Heart left ventricle (tissue), 16 donors: ENCODE measurements at regions not wholly inside any gene's neighbourhood (a gene's known extent, or its start where the extent isn't known, plus 50 kb on each side); places are given as distances from the start of the nearest gene placed in this dataset.

Experiments
- ATAC-seq, 4 donors: fragments of 200-7000 bp; cut with Tn5 transposase; one replicate each; pipeline ENCODE4 v1.9.1; 2020 to 2022; ENCODE audit warnings: moderate library complexity in 4 of 4, mild to moderate bottlenecking in 3 of 4, moderate number of reproducible peaks in 1 of 4
- DNase-seq, 5 donors: peaks; one replicate each; pipeline ENCODE4 v3.0.0-alpha.2; 2020
- H3K27ac ChIP-seq, 12 donors: fragments of 200-600 bp; sonication (generic) in 4 of 12; one replicate each; pipeline versions ENCODE4 v1.5.0 to v1.8.0; 2016 to 2022; ENCODE audit warnings: mild to moderate bottlenecking in 2 of 12
- H3K27me3 ChIP-seq, 9 donors: fragments of 200-600 bp; sonication (generic) in 2 of 9; one replicate each; pipeline versions ENCODE4 v1.5.1 to v1.8.0; 2016 to 2022; ENCODE audit warnings: mild to moderate bottlenecking in 3 of 9
- H3K36me3 ChIP-seq, 9 donors: fragments of 200-600 bp; sonication (generic) in 2 of 9; one replicate each; pipeline versions ENCODE4 v1.5.0 to v1.8.0; 2018 to 2022; ENCODE audit warnings: mild to moderate bottlenecking in 2 of 9
- H3K4me1 ChIP-seq, 12 donors: fragments of 200-600 bp; sonication (generic) in 4 of 12; one replicate each; pipeline versions ENCODE4 v1.5.0 to v1.8.0; 2016 to 2022; ENCODE audit warnings: mild to moderate bottlenecking in 3 of 12
- H3K4me3 ChIP-seq, 12 donors: fragments of 200-600 bp; sonication (generic) in 4 of 12; one replicate each; pipeline versions ENCODE4 v1.5.0 to v1.8.0; 2017 to 2022; ENCODE audit warnings: mild to moderate bottlenecking in 9 of 12, moderate library complexity in 4 of 12
- H3K9me3 ChIP-seq, 12 donors: fragments of 200-600 bp; sonication (generic) in 4 of 12; one replicate each; pipeline versions ENCODE4 v1.5.0 to v1.8.0; 2016 to 2022; ENCODE audit warnings: mild to moderate bottlenecking in 1 of 12
- CTCF ChIP-seq, 12 donors: fragments of 200-600 bp; sonication (generic) in 4 of 12; IDR thresholded peaks; one replicate each; pipeline versions ENCODE4 v1.5.0 to v1.8.0; 2018 to 2022; ENCODE audit warnings: antibody characterized with exemption in 12 of 12, mild to moderate bottlenecking in 5 of 12
- POLR2A ChIP-seq, 2 donors: fragments of 450-650 bp; IDR thresholded peaks; one replicate each; pipeline ENCODE4 v1.6.1; 2017; ENCODE audit warnings: antibody characterized with exemption in 2 of 2, mild to moderate bottlenecking in 2 of 2, moderate library complexity in 2 of 2
- WGBS, 4 donors: extraction: QIAGEN DNeasy Blood & Tissue Kit in 2 of 4; methylation state at CpG; one replicate each; pipeline versions ENCODE4 v1.1.5 to v1.1.7; 2013 to 2018; 5-methylcytosine and 5-hydroxymethylcytosine counted together
- intact Hi-C, 10 donors: fragments of 100-400 bp; cut with DNase I; formaldehyde crosslinking; loops; one replicate each; pipeline versions ENCODE4 v1.11.1 to v1.14.2; 2022
- donor health status: ischemic (EF 13 %, LVEDD 7.1; RV severe dilation, severe dysfunction).
- donor health status: healthy with polysubstance abuse.
- donor health status: DM: no; HTN: yes; CAD: no.
- donor health status: DM: no; HTN: no; CAD: no.
- donor health status: ischemic (EF 25% LVEDD 6.9; RV normal size, moderate dysfunction).
- donor health status: ischemic (EF 25% LVEDD 5.7; RV mildly dilated, moderate dysfunction).
- donor health status: healthy.
- donor health status: DM: yes; HTN: yes; CAD: no.
- donor health status: ischemic (EF 35%, LVEDD 5.7; RV mildly dilated, moderate dysfunction).
- donor health status: nonischemic (EF 11% LVEDD 7.7; RV severe dilation, severe dysfunction).
- donor health status: DM: yes; HTN: yes; CAD: no.
- donor health status: PGD.
- donor health status: ischemic (EF 29% LVEDD 5.4; RV normal size, mild dysfunction).
- donor health status: nonischemic (EF 23%, LVEDD 6.1; RV moderate dilation, normal function).

GRCh38 chr12:42812871-42813270 lies 223.3 kb upstream of the PRICKLE1 start:
- no peak for TF ChIP-seq POLR2A (IDR thresholded peaks at IDR 0.05)
- TF ChIP-seq CTCF (IDR thresholded peaks at IDR 0.05) = no peak
- ATAC-seq (no peak), DNase-seq (no peak)
- WGBS, 4 donors = 81 to 91% (median 86%) methylated on average over 3 of the region's 3 CpGs
- no peak overlapping the region for H3K27ac ChIP-seq
- H3K4me3 ChIP-seq = no peak overlapping the region
- no peaks in the 10 kb centered on the region for H3K9me3 ChIP-seq
- intact Hi-C loops = no loop called here
- no peaks in the 10 kb centered on the region for H3K36me3 ChIP-seq
- no peaks in the 10 kb centered on the region for H3K4me1 ChIP-seq
- H3K27me3 ChIP-seq = no peaks in the 10 kb centered on the region

GRCh38 chr12:42812086-42812485 lies 222.5 kb upstream of the PRICKLE1 start:
- H3K27ac ChIP-seq = no peak overlapping the region
- H3K4me1 ChIP-seq = no peaks in the 10 kb centered on the region
- no peaks in the 10 kb centered on the region for H3K36me3 ChIP-seq
- no peak for DNase-seq
- H3K9me3 ChIP-seq = no peaks in the 10 kb centered on the region
- intact Hi-C loops = no loop called here
- no peaks in the 10 kb centered on the region for H3K27me3 ChIP-seq
- no peak overlapping the region for H3K4me3 ChIP-seq
- no peak for ATAC-seq
- TF ChIP-seq CTCF (IDR thresholded peaks at IDR 0.05) = no peak
- no peak for TF ChIP-seq POLR2A (IDR thresholded peaks at IDR 0.05)

GRCh38 chr12:42810006-42810405 lies 220.5 kb upstream of the PRICKLE1 start:
- ATAC-seq = no peak

GRCh38 chr12:42809226-42809625 lies 219.7 kb upstream of the PRICKLE1 start:
- no peaks in the 10 kb centered on the region for H3K4me1 ChIP-seq
- H3K9me3 ChIP-seq = no peaks in the 10 kb centered on the region
- H3K27me3 ChIP-seq = no peaks in the 10 kb centered on the region
- DNase-seq = no peak
- TF ChIP-seq CTCF (IDR thresholded peaks at IDR 0.05) (no peak), POLR2A (IDR thresholded peaks at IDR 0.05) (no peak)
- H3K27ac ChIP-seq = no peak overlapping the region
- WGBS, 4 donors = 73 to 86% (median 79%) methylated on average over 2 of the region's 2 CpGs
- ATAC-seq = no peak
- intact Hi-C loops = loop anchor here in 1 of 10 donors (5.0 kb wide), 1 partner anchor 222 kb away; the partner anchor contains the start of gene PRICKLE1
- H3K36me3 ChIP-seq = no peaks in the 10 kb centered on the region
- no peak overlapping the region for H3K4me3 ChIP-seq

More at GRCh38 chr12:42810006-42810405, 220.5 kb upstream of the PRICKLE1 start:
- DNase-seq = no peak
- TF ChIP-seq POLR2A (IDR thresholded peaks at IDR 0.05) (no peak), CTCF (IDR thresholded peaks at IDR 0.05) (no peak)
- intact Hi-C loops = no loop called here
- Histone ChIP-seq H3K4me3 (no peak overlapping the region), H3K36me3 (no peaks in the 10 kb centered on the region), H3K4me1 (no peaks in the 10 kb centered on the region), H3K9me3 (no peaks in the 10 kb centered on the region), H3K27ac (no peak overlapping the region), H3K27me3 (no peaks in the 10 kb centered on the region)
- WGBS, 4 donors = 52 to 80% (median 61%) methylated on average over 3 of the region's 3 CpGs
